ENCODE measurements at regions not wholly inside any gene's neighbourhood (a gene's known extent, or its start where the extent isn't known, plus 50 kb on each side); places are given as distances from the start of the nearest gene placed in this dataset.

DNA sequence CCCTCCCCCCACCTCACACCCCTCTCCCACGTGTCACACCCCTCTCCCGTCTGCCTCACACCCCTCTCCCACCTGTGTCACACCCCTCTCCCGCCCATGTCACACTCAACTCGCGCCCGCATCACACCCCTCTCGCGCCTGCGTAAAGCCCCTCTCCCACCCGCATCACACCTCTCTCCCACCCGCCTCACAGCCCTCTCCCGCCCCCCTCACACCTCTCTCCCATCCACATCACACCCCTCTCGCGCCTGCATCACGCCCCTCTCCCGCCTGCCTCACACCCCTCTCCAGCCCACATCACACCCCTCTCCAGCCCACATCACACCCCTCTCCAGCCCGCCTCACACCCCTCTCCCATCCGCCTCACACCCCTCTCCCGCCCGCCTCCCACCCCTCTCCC lies 173.5 kb upstream of the FOXD4L5 start:
- TF ChIP-seq CTCF (IDR thresholded peaks at IDR 0.05) (no peak), POLR2A (IDR thresholded peaks at IDR 0.05) (no peak), POLR2AphosphoS5 (IDR thresholded peaks at IDR 0.05) (no peak), EP300 (IDR thresholded peaks at IDR 0.05; ENCODE audit: low read depth) (no peak)
